ENCODE measurements at regions not wholly inside any gene's neighbourhood (a gene's known extent, or its start where the extent isn't known, plus 50 kb on each side); places are given as distances from the start of the nearest gene placed in this dataset.

DNA sequence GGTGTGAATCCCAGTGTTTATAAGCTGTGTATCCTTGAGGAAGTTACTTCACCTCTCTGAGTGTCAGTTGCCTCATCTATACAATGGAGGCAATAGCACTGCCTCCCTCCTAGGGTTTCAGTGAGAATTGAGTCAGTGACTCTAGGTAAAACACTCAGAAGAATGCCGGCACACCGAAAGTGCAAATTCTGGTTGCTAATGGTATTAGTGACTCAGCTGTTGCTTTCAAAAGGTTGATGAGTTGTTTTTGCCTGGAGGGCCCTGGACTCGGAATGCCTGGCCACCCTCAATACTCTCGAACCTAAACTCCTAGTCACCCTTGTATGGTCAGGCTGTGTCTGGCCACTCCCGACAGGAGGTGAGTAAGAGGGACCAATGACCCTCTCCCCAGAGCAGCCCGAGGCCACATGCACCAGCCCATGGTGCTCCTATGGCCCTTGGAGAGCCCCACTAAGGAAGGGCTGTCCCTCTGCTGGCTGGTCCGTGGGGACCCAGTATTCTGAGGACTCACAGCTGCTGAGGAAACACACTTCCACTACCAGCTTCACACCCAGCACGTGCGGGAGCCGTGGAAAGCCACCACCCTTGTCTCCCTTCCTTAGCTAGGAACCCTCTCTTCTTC, 60.2 kb downstream of the CALML3 start:
- Histone ChIP-seq H3K27me3 (replicated peaks) (no peaks in the 10 kb centered on the region), H3K27ac (no peak overlapping the region), H3K36me3 (replicated peaks) (no peaks in the 10 kb centered on the region), H3K4me3 (ENCODE audit: low read depth, low read length) (no peak overlapping the region)
- in situ Hi-C loops (cut with HindIII; ENCODE audit: low pct_ligation_motif_present, low sequenced_read_pairs) = no loop called here
- DNase-seq = peak; percentile 68
- TF ChIP-seq, protein P1, sequence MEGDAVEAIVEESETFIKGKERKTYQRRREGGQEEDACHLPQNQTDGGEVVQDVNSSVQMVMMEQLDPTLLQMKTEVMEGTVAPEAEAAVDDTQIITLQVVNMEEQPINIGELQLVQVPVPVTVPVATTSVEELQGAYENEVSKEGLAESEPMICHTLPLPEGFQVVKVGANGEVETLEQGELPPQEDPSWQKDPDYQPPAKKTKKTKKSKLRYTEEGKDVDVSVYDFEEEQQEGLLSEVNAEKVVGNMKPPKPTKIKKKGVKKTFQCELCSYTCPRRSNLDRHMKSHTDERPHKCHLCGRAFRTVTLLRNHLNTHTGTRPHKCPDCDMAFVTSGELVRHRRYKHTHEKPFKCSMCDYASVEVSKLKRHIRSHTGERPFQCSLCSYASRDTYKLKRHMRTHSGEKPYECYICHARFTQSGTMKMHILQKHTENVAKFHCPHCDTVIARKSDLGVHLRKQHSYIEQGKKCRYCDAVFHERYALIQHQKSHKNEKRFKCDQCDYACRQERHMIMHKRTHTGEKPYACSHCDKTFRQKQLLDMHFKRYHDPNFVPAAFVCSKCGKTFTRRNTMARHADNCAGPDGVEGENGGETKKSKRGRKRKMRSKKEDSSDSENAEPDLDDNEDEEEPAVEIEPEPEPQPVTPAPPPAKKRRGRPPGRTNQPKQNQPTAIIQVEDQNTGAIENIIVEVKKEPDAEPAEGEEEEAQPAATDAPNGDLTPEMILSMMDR (IDR thresholded peaks at IDR 0.05; ENCODE audit: low read depth, low read length, missing control alignments) = peak; percentile 11

DNA sequence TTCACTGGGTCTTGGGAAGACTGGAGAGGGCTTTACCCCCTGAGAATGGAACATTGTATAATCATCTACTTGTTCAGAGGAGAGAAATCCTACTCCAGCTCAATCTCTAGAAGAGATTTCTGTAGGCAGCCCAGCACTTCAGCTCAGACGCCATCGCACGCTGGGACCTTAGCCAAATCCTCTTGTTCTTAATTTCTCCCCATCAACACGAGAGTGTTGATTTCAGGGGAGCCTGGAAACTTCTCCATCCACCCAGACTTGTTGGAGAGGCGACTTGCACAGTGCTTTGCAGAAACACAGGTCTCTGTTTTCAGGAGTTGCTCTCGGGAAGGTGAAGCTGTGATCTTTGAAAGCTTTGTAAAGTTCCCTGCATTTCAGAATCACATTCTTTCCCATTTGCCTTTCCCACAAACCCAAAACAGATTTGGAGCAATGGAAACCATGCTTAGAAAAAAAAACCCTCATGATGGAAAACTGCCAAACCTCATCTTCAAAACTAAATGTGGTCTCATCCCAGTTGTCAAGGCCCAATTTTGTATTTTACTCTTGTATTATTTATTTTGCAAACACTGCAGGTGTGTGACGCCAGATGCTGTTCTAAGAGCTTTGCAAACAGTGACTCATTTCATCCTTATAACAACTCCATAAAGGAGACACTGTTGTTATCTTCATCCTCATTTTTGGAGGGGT, 60.9 kb downstream of the CALML3 start:
- Histone ChIP-seq H3K27ac (no peak overlapping the region), H3K36me3 (replicated peaks) (no peaks in the 10 kb centered on the region), H3K4me3 (ENCODE audit: low read depth, low read length) (no peak overlapping the region), H3K27me3 (replicated peaks) (no peaks in the 10 kb centered on the region)
- TF ChIP-seq, protein P1 (IDR thresholded peaks at IDR 0.05; ENCODE audit: low read depth, low read length, missing control alignments) = no peak
- in situ Hi-C loops (cut with HindIII; ENCODE audit: low pct_ligation_motif_present, low sequenced_read_pairs) = no loop called here
- DNase-seq = no peak

DNA sequence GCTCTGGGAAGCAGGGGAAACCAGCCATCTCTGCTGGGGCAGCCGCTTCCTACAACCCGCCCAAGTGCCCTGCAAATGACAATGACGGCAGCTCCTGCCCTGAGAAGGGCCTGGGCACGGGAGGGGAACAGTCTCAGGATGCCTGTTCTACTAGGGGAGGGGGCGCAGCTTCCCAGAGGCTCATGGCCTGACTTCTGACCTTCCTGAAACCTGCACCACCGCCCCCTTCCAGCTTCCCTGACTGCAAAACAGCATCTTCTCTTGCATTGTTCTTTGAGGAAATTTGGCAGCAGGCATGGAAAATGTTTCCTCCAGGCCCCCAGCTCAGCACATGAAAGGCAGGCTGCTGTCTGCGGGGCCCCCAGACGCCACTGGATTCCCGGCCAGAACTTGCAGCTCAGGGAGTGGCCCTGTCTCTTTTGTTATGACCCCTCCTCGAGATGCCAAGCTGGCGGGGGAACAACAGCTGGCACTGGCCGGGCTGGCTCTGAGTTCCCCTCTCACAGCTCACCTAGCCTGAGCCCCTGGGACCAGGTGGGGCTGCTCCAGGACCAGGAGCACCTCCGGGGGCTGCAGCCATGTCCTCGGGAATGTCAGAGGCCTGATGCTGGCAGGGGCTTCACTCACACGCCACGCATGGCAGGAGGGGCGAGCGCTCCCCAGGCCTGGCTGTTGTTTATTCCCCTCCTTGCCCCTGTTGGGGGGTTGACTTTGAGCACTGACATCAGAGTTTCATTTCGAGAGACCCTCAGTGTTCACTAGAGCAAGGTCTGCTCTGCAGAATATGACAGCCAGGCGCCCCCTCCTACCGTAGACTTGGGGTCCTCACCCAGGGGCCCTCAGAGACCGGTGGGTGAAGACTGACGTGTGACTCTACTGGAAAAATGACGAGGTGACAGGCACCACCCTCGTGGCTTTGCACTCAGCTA, 62.7 kb downstream of the CALML3 start:
- Histone ChIP-seq H3K36me3 (replicated peaks) (no peaks in the 10 kb centered on the region), H3K4me3 (ENCODE audit: low read depth, low read length) (no peak overlapping the region), H3K27me3 (replicated peaks) (no peaks in the 10 kb centered on the region), H3K27ac (no peak overlapping the region)
- in situ Hi-C loops (cut with HindIII; ENCODE audit: low pct_ligation_motif_present, low sequenced_read_pairs) = no loop called here
- no peak for DNase-seq
- TF ChIP-seq, protein P1 (IDR thresholded peaks at IDR 0.05; ENCODE audit: low read depth, low read length, missing control alignments) = no peak

DNA sequence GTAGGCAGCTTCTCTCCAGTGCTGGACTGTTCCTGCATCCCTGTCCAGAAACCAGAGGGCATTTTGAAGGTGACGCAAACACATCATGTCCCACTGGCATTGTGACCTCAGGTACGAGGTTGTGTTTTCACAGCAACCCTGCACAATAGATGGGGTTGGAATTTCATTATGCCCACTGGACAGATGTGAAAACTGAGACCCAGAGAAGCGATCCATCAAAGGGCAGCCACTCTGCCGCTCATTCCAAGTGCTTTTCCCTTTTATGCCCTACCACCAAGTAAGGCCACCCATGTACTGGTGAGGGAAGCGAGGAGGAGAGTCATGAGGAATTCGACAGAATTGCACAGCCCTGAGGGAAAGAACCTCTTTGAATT, 63.3 kb downstream of the CALML3 start:
- in situ Hi-C loops (cut with HindIII; ENCODE audit: low pct_ligation_motif_present, low sequenced_read_pairs) = no loop called here
- DNase-seq = no peak
- Histone ChIP-seq H3K27me3 (replicated peaks) (no peaks in the 10 kb centered on the region), H3K36me3 (replicated peaks) (no peaks in the 10 kb centered on the region), H3K27ac (no peak overlapping the region), H3K4me3 (ENCODE audit: low read depth, low read length) (no peak overlapping the region)
- TF ChIP-seq, protein P1 (IDR thresholded peaks at IDR 0.05; ENCODE audit: low read depth, low read length, missing control alignments) = no peak

DNA sequence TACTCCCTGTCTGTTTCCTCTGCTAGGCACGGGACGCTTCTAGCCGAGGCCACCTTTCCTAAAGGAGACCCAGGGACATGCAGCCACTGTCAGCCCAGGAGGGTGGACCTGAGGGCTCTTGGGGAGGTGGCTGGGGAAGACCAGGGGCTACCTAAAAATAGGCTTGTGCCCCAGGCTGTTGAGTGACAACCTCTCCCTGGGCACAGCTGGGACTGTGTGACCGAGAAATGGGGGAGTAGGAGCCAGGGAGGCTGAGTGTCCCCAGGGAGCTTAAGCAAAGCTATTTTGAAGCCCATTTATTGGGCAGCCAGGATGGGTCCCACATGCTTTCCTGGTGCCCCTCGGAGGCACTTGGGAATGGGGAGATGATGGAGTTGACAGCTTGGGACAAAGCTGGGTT, 63.8 kb downstream of the CALML3 start:
- in situ Hi-C loops (cut with HindIII; ENCODE audit: low pct_ligation_motif_present, low sequenced_read_pairs) = no loop called here
- Histone ChIP-seq H3K27me3 (replicated peaks) (no peaks in the 10 kb centered on the region), H3K36me3 (replicated peaks) (no peaks in the 10 kb centered on the region), H3K4me3 (ENCODE audit: low read depth, low read length) (no peak overlapping the region), H3K27ac (no peak overlapping the region)
- DNase-seq = no peak
- TF ChIP-seq, protein P1 (IDR thresholded peaks at IDR 0.05; ENCODE audit: low read depth, low read length, missing control alignments) = no peak
